ENCODE measurements at regions not wholly inside any gene's neighbourhood (a gene's known extent, or its start where the extent isn't known, plus 50 kb on each side); places are given as distances from the start of the nearest gene placed in this dataset.

- Histone ChIP-seq H2AFZ (replicated peaks; ENCODE audit: low read length, poor library complexity) (no peak overlapping the region), H4K91ac (ENCODE audit: insufficient read depth, low read depth, low read length) (no peak overlapping the region), H4K5ac (ENCODE audit: low read depth, low read length) (no peak overlapping the region), H3K9me3 (ENCODE audit: control insufficient read depth, insufficient read depth, low read length) (no peaks in the 10 kb centered on the region), H3K4me2 (ENCODE audit: low read depth, low read length) (no peak overlapping the region), H2BK120ac (ENCODE audit: low read depth, low read length) (no peak overlapping the region), H3K36me3 (ENCODE audit: control insufficient read depth, insufficient read depth, low read length) (no peaks in the 10 kb centered on the region), H2BK15ac (ENCODE audit: low read depth, low read length) (no peak overlapping the region), H2BK5ac (ENCODE audit: low read depth, low read length, poor library complexity, severe bottlenecking) (no peak overlapping the region), H3K9me1 (ENCODE audit: insufficient read depth, low read length) (no peaks in the 10 kb centered on the region), H4K20me1 (ENCODE audit: insufficient read depth, low read length) (no peaks in the 10 kb centered on the region), H3K4ac (ENCODE audit: low read depth, low read length) (no peak overlapping the region), H3K9ac (ENCODE audit: low read depth, low read length) (no peak overlapping the region), H2BK20ac (ENCODE audit: low read depth, low read length) (no peak overlapping the region), H3K4me1 (ENCODE audit: control insufficient read depth, insufficient read depth, low read length) (no peaks in the 10 kb centered on the region), H3K18ac (ENCODE audit: low read depth, low read length) (no peak overlapping the region), H3K27ac (ENCODE audit: insufficient read depth, low read length) (no peak overlapping the region), H4K8ac (ENCODE audit: low read depth in 2 of 2, low read length in 2 of 2) (no peak overlapping the region), H2AK9ac (replicated peaks; ENCODE audit: low read depth, low read length, poor library complexity) (no peak overlapping the region), H3K56ac (ENCODE audit: extremely low read depth, insufficient read depth, low read length) (no peak overlapping the region), H3K4me3 (ENCODE audit: insufficient read depth, low read depth, low read length) (no peak overlapping the region), H3K27me3 (ENCODE audit: control insufficient read depth, insufficient read depth, low read length) (peaks cover 5% of the 10 kb centered on the region), H3K14ac (replicated peaks; ENCODE audit: low read depth, low read length) (no peak overlapping the region), H3K79me1 (ENCODE audit: low read depth in 1 of 2, low read length in 2 of 2) (no peaks in the 10 kb centered on the region), H3K23ac (ENCODE audit: low read depth, low read length) (no peak overlapping the region), H2AK5ac (ENCODE audit: low read depth, low read length) (no peak overlapping the region)
- TF ChIP-seq RFX5 (IDR thresholded peaks at IDR 0.05; ENCODE audit: low read depth, low read length) (no peak), MAFK (IDR thresholded peaks at IDR 0.05; ENCODE audit: low read depth, low read length) (no peak), ELK1 (IDR thresholded peaks at IDR 0.05; ENCODE audit: borderline replicate concordance, low read depth, low read length) (no peak), FOS (IDR thresholded peaks at IDR 0.05; ENCODE audit: low read depth, low read length) (no peak), MAZ (IDR thresholded peaks at IDR 0.05; ENCODE audit: borderline replicate concordance, low read depth, low read length) (no peak), CHD1 (IDR thresholded peaks at IDR 0.05; ENCODE audit: low read depth, low read length) (no peak), RAD21 (IDR thresholded peaks at IDR 0.05; ENCODE audit: low read length) (no peak), NFE2L2 (IDR thresholded peaks at IDR 0.05; ENCODE audit: low read depth, low read length) (no peak), MXI1 (IDR thresholded peaks at IDR 0.05; ENCODE audit: borderline replicate concordance, low read depth, low read length) (no peak), POLR2A (IDR thresholded peaks at IDR 0.05; ENCODE audit: low read depth, low read length) (no peak)
- TF ChIP-seq, protein P1, sequence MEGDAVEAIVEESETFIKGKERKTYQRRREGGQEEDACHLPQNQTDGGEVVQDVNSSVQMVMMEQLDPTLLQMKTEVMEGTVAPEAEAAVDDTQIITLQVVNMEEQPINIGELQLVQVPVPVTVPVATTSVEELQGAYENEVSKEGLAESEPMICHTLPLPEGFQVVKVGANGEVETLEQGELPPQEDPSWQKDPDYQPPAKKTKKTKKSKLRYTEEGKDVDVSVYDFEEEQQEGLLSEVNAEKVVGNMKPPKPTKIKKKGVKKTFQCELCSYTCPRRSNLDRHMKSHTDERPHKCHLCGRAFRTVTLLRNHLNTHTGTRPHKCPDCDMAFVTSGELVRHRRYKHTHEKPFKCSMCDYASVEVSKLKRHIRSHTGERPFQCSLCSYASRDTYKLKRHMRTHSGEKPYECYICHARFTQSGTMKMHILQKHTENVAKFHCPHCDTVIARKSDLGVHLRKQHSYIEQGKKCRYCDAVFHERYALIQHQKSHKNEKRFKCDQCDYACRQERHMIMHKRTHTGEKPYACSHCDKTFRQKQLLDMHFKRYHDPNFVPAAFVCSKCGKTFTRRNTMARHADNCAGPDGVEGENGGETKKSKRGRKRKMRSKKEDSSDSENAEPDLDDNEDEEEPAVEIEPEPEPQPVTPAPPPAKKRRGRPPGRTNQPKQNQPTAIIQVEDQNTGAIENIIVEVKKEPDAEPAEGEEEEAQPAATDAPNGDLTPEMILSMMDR (conservative IDR thresholded peaks at IDR 0.05; ENCODE audit: low read depth, low read length), result no peak
- TF ChIP-seq, protein P2, sequence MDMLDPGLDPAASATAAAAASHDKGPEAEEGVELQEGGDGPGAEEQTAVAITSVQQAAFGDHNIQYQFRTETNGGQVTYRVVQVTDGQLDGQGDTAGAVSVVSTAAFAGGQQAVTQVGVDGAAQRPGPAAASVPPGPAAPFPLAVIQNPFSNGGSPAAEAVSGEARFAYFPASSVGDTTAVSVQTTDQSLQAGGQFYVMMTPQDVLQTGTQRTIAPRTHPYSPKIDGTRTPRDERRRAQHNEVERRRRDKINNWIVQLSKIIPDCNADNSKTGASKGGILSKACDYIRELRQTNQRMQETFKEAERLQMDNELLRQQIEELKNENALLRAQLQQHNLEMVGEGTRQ (IDR thresholded peaks at IDR 0.05; ENCODE audit: low read depth, low read length), result no peak
- in situ Hi-C loops (cut with MboI; ENCODE audit: low sequenced_read_pairs) (loop anchor here (5.0 to 25.0 kb wide), 2 partner anchors 823 to 1257 kb away; no protein-coding TSS in a partner anchor), intact Hi-C loops (cut with micrococcal nuclease) (loop anchor here (10.0 kb wide), 1 partner anchor 1581 kb away; no protein-coding TSS in a partner anchor), dilution Hi-C loops (cut with HindIII; ENCODE audit: low sequenced_read_pairs, unreplicated experiment) (loop anchor here (10.0 kb wide), 1 partner anchor 821 kb away; no protein-coding TSS in a partner anchor)
- ATAC-seq (ENCODE audit: low read depth), result no peak
- WGBS, 2 experiments (ENCODE audit: extremely low coverage in 2 of 2, insufficient read length in 1 of 2), result 14% methylated on average over 1 of the region's 3 CpGs; no CpG with 5 or more reads in 1 of the 2 experiments
- DNase-seq, result no peak
- POLR2A ChIA-PET (ENCODE audit: unreplicated experiment), result no interaction called here
- BruUV-seq (replicated peaks), result no TSS peak
- CTCF ChIA-PET, result no interaction called here
These were observed 85.4 kb upstream of the TMEM260 start for GRCh38 chr14:56494167-56494566.
